Fibroblast of upper back skin (primary cell): ENCODE measurements at regions not wholly inside any gene's neighbourhood (a gene's known extent, or its start where the extent isn't known, plus 50 kb on each side); places are given as distances from the start of the nearest gene placed in this dataset.
A peak's percentile ranks its signal among the peaks of the same experiment; 100 is the strongest.

Experiments
- DNase-seq: peaks from one replicate; pipeline ENCODE4 v3.0.0-alpha.2; 2013

- no peak for DNase-seq
Measured at GRCh38 chr1:104868794-104869193, 1119.1 kb downstream of the AMY1C start.

DNA sequence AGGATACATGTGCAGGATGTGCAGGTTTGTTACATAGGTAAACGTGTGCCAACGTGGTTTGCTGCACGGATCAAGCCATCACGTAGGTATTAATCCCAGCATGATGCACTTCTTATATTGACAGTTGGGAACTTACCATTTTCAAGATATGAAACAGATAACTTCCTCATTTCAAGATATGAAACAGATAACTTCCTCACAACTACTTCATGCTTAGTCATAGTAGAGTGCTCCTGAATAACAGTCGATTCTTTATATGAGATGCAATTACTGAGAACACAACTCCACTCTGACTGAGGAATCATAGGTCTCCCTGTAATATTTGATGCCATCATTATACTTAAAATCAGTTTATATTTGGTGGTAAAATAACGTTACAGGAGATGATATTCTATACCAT lies 1124.3 kb downstream of the AMY1C start:
- DNase-seq = no peak

GRCh38 chr1:104878203-104878909 lies 1128.7 kb downstream of the AMY1C start:
- no peak for DNase-seq

- peak; percentile 4 for DNase-seq
Measured at GRCh38 chr1:104884939-104885338, 1135.2 kb downstream of the AMY1C start.

DNA sequence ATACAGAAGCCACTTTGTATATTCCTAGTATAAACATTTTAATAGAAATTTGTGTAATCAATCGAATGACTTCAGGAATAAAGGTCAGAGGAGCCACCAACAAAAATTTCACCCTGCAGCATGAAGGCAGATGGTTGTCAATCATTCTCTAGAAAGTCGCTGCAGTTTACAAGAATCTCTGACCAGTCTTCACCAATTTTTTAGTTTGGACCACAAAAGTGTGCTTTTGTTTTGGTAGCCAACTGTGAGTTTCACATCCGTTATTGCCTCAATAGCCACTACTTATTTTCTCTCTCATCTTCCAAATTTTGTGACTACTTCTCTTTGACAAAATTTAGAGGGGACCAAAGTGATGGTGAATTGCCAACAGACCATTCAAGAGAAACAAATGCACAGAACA lies 1155.6 kb downstream of the AMY1C start:
- no peak for DNase-seq

DNA sequence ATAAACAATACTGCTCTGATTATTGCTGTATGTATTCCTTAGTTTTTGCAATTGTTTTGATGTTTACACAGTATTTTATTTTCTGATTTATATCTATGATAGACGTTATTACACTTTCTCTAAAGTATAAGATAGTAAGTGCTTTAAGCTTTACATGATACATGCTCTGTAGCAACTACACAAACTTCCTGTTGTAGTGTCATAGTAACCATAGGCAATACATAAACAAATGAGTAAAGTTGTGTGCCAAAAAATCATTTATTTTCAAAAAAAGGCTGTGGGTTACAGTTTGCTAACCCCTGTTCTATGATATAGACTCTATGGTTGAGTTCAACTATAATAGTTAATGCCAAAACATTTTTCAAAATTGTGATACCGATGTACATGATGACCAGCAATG lies 1156.4 kb downstream of the AMY1C start:
- DNase-seq = no peak

DNA sequence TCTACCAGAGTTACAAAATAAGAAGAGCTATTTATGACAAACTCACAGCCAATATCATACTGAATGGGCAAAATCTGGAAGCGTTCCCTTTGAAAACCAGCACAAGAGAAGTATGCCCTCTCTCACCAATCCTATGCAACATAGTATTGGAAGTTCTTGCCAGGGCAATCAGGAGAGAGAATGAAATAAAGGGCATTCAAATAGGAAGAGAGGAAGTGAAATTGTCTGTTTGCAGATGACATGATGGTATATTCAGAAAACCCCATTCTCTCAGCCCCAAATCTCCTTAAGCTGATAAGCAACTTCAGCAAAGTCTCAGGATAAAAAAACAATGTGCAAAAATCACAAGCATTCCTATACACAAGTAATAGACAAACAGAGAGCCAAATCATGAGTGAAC lies 1169.5 kb downstream of the AMY1C start:
- DNase-seq = no peak

DNA sequence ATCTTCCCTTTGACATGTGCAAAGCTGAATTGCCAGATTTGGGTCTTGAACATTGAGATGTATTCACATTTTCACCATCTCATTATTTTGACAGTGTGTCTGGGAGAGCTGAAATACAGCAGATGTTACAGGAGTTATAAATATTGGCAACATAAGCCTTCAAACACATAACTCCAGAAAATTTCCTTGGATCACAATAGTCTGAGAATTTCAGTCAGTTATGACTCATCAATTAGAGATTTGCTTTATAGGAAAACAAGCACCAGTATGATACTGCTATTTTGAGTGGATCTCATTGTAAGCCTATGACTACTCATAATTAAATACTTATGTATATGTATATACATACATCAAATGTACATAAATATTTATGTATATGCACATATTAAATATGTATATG lies 1171.8 kb downstream of the AMY1C start:
- DNase-seq = peak; percentile 62

- no peak for DNase-seq
Measured at GRCh38 chr1:104923075-104923474, 1173.4 kb downstream of the AMY1C start.

- no peak for DNase-seq
Measured at GRCh38 chr1:104929280-104929679, 1179.6 kb downstream of the AMY1C start.

DNA sequence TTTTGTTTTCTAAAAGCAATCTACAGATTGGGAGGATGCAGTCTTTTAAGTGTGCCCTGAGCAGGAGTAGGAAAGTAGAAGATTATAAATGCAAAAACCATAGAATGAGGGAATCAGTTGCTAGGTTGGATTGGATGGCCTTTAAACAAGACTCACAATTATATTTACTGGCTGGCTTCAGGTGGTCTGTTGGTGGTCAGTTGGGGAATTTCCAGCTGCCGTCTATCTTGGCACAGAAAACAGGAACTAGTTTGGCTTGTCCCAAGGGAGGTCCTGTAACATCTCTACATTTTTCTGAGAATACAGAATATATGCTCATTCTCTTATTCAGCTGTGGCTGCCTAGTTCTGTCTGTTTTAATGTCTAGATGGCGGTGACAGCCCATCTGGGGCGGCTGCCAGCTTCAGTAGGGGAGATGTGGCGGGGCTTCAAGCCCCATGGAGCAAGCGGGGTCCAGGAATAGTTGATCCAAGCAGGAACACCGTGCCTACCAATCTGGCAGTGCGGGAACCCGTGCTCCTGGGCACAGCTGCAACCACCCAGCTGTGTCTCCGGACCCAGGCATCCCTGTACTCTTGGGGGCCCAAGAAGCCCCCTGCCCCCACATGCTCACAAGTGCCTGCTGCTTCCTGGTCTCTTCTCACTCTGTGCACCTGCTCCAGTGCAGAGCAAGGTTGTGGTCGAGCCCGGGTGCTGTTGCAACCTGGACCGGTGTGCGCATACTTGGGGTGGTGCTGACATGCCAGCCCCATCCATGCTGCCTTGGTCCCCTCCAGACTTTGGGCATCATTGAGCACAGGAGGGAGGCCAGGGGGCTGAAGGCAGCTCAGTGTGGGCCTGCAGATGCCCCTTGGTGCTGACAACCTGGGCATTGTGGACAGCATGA lies 1182.6 kb downstream of the AMY1C start:
- no peak for DNase-seq

- no peak for DNase-seq
Measured at GRCh38 chr1:104932949-104933679, 1183.4 kb downstream of the AMY1C start.

- no peak for DNase-seq
Measured at GRCh38 chr1:104933846-104934245, 1184.1 kb downstream of the AMY1C start.

GRCh38 chr1:104945406-104945805 lies 1195.7 kb downstream of the AMY1C start:
- DNase-seq = no peak

DNA sequence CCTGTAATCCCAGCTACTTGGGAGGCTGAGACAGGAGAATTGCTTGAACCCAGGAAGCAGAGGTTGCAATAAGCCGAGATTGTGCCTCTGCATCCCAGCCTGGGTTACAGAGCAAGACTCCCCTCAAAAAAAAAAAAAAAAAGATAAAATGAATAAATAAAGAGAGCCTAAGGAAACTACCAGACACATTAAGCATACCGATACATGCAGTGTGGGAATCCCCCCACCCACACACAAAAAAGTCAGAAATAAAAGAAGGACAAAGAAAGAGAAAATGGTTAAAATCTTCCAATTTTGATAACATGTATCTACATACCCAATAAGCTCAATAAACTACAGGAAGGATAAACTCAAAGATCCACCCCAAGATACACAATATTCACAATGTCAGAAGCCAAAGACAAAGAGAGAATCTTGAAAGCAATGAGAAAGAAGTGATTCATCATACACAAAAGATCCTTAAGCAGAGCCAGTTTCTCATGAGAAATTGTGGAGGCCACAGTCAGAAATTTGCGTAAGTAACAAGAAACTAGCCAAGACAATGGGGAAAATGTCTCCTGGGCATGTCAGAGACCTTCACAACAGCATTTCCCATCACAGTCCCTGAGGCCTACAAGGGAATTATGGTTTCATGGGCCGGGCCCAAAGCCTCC lies 1197.0 kb downstream of the AMY1C start:
- DNase-seq = no peak

DNA sequence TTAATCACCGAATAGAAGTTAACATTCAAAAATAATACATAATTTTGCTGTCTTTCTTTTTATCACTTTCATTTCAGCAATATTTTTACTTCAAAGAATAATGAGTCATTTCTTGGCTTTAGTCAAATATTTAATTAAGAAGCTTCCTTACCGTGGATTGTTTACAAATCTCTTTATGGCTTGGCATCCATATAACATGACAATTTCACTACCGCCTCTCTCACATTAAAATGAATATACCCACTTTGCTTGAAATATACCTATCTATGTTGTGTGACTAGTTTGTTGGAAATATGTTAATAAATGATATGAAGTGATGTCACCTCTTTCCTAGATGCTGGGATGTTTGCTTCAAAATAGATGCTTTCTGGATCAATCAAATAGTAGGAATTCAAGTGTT lies 1203.9 kb downstream of the AMY1C start:
- no peak for DNase-seq

DNA sequence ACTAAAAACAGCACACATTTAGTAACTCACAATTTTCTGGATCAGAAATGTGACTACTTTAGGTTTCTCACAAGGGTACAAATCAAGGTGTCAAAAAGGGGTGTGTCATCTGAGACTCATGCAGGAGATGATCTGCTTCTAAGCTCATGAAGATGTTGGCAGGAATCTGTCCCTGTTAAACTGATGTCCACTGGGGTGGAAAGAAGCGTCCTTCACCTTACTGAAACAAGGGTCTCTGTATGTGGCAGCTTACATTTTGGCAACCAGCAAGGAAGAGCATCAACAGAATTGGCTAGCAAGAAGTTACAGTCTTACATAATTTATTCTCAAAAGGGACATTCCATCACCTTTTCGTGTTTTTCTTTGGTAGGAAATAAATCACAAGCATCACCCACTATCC lies 1223.8 kb downstream of the AMY1C start:
- no peak for DNase-seq

DNA sequence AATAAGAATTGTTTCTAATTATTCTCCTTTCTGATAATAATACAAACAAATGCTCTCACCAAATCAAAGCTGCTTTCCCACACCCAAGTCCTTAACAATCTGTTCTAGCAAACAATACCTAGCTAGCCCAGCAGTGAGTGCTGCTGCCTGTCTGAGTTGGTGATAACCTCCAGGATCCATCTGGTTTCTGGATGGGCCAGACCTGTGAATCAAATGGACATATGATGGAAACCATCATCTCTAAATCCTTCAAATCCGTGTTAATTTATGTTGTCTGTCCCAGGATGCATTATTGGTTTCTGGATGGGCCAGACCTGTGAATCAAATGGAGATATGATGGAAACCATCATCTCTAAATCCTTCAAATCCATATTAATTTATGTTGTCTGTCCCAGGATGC lies 1230.0 kb downstream of the AMY1C start:
- DNase-seq = no peak

GRCh38 chr1:104987210-104987609 lies 1237.5 kb downstream of the AMY1C start:
- DNase-seq = no peak

DNA sequence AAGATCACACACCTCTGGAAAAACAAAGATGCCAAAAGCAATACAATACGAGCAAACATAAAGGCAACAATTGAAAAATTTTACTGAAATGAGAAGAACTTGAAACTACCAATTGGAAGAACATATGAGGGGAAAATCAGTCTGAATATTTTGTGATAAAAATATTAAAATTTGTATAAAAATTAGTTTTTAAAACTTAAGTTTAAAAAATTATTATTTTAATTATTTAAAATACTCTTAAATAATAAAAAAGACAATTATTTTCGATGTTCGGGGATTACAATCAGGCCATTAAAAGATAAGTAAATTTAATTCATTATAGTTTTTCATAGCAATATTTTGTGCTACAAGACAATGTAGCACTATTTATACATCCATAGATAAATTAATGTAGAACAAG lies 1239.3 kb downstream of the AMY1C start:
- DNase-seq = no peak

- no peak for DNase-seq
Measured at GRCh38 chr1:104991702-104992101, 1242.0 kb downstream of the AMY1C start.

DNA sequence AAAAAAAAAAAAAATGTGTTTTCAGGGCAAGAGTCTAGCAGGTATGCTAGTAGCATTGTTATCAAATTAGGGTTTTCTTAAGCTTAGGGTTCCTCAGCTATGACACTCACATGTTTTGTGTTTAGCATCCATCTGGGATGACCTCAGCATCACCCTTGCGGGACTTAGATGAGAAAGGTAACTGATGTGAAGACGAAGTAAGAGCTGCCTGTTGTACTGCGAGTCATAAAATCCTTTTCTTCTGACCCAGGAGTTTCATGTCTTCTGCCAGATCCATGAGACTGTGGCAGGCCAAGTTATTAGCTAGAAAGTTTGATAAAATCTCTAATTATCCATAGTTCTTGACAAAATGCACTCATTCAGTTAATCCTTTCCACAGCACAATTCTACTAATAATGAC lies 1251.1 kb downstream of the AMY1C start:
- no peak for DNase-seq

DNA sequence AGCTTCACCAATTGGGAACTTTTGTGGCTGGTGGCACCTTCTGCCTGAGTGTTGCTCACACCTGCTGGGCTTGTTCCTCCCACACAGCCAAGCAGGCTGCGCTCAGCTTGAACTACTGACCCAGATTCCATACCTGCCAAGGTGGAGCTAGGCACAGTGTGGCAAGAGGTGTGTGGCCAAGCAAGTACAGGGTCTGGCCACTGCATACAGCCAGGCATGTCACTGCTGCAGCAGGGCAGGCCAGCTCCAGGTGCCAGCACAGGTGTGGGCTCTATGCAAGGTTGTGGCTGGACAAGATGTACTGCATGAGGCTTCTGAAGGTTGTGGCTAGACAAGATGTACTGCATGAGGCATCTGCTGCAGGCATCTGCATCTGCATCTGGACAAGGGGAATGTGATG lies 1254.8 kb downstream of the AMY1C start:
- DNase-seq = no peak
